ENCODE measurements at regions not wholly inside any gene's neighbourhood (a gene's known extent, or its start where the extent isn't known, plus 50 kb on each side); places are given as distances from the start of the nearest gene placed in this dataset.
A peak's percentile ranks its signal among the peaks of the same experiment; 100 is the strongest.
"Not testable (repeated sequence)": the region's sequence is repeated elsewhere in the genome, so short reads cannot be mapped to it uniquely, and the experiment has no call there.

DNA sequence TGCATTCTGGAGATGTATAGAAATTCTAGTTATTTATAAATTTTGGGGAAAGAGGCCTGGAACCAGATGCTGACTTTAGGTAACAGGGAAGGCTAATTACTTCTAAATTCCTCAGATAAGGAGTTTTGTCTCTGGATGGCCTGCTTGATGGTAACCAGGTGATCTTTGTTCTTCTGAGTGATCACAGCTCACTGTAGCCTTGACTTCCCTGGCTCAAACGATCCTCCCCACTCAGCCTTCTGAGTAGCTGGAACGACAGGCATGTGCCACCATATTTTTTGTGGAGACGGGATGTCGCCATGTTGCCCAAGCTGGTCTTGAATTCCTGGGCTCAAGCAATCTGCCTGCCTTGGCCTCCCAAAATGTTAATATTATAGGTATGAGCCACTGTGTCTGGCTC, 54.4 kb upstream of the MSH6 start:
- no peak for DNase-seq (ENCODE audit: low spot score)

DNA sequence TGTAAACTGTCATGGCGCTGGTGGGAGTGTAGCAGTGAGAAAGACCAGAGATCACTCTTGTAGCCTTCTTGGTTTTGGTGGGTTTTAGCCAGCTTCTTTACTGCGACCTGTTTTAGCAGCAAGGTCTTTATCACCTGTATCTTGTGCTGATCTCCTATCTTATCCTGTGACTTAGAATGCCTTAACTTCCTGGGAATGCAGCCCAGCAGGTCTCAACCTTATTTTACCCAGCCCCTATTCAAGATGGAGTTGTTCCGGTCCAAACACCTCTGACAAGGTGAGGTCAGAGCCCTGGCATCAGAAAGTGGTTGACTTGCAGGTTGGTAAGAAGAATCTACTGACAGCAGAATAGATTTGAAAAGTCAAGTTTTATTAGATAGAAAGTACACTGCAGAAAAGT, 55.0 kb upstream of the MSH6 start:
- no peak for DNase-seq (ENCODE audit: low spot score)

DNA sequence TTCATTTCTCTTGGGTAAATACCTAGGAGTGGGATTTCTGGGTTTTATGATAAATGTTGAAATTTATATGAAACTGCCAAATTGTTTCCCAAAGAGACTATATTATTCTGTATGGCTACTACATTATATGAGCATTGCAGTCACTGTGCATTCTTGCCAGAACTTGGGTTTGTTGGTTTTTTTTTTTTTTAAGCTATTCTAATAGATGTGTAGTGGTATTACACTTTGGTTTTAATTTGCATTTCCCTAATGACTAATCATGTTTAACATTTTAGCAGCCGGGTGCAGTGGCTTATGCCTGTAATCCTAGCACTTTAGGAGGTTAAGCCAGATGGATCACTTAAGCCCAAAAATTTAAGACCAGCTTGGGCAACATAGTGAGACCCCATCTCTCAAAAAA, 56.0 kb upstream of the MSH6 start:
- DNase-seq (ENCODE audit: low spot score): not testable (repeated sequence)

DNA sequence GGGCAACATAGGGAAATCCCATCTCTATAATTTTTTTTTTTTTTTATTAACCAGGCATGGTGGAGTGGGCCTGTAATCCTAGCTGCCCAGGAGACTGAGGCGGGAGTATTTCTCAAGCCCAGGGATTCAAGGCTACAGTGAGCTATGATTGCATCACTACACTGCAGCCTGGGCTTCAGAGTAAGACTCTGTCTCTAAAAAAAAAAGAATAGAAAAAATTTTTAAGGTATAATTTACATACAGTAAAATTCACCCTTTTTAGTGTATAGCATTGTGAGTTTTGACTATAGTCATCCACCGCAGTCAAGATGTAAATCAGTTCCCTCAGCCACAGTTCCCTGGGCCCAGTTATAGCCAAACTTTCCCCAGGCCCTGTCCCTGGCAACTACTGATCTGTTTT, 57.1 kb upstream of the MSH6 start:
- no peak for DNase-seq (ENCODE audit: low spot score)

DNA sequence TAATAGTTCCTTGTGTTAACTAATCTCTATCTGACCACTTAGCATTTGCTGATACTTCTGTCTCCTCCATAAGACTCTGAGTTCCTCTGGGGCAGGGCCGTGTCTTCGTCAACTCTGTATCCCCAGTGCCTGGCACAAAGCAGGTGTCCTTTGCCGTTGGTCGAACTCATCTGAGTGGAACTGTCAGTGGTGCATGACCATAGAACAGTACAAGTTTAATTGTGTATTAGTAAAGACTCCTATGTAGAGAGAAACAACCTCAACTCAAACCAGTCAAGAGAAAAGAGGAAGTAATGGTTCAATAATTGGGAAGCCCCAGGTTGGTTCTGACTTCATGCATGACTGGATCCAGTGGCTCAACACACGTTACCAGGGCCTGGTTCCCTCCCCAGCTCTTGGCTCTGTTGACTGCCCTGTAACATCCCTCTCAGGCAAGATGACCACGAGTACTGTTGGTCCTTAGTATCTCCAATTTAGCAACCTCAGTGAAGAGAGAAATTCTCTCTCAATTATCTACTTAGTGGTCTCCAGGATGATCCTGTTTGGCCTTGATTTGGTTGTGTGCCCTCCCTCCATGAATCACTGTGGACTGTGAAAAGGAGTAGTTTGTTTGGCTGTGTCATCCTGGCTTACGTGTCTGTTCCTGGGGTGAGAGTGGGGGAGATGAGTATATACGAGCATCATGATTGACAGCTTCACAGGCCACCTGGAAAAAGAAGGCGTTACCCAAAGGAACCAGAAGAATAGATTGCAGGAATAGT, 58.5 kb upstream of the MSH6 start:
- no peak for DNase-seq (ENCODE audit: low spot score)

- no peak for DNase-seq (ENCODE audit: low spot score)
Observed at GRCh38 chr2:47721296-47721695, 61.6 kb upstream of the MSH6 start.

DNA sequence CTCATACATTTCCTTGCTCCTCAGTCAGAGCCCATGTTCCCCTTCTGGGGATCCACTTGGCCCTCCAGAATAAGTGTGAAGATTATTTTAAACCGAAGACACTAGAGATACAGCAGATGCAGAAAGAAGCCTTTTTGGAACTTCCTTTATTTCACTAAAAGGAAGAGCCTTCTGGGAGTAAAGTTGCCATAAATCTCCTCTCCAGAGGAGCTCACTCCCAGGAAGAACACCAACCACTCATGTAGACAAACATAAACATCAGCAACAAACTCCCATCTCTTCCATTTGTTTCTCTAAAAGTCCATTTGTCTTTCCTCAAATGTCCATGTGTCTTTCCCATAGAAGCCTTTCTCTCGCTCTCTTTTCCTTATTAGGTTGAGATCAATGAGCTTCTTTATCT, 62.4 kb upstream of the MSH6 start:
- DNase-seq (ENCODE audit: low spot score): no peak

GRCh38 chr2:47720036-47720435, 62.9 kb upstream of the MSH6 start:
- DNase-seq (ENCODE audit: low spot score): no peak

GRCh38 chr2:47719099-47719498, 63.8 kb upstream of the MSH6 start:
- DNase-seq (ENCODE audit: low spot score): no peak

DNA sequence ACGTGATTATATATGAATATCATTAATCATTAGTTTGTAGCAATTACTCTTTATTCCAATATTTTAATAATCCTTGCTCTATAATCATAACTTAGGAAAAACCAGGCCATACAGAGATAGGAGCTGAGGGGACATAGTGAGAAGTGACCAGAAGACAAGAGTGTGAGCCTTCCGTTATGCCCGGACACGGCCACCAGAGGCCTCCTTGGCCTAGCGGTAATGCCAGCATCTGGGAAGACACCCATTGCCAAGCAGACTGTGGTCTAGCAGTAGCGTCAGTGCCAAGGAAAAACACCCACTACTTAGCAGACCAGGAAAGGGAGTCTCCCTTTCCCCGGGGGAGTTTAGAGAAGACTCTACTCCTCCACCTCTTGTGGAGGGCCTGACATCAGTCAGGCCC, 66.6 kb upstream of the MSH6 start:
- peak; percentile 23 for DNase-seq (ENCODE audit: low spot score)

DNA sequence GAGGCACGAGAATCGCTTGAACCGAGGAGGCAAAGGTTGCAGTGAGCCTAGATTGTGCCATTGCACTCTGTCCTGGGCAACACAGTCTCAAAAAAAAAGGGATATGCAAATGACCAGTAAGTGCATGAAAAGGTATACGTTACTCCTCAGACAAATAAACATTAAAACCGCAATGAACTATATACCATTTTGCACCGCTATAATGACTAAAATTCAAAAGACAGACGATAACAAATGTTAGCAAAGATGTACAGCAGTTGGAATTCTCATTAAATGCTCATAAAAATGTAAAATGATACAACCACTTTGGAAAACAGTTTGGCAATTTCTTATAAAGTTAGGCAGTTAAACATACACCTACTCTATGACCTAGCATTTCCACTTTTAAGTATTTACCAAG, 67.4 kb upstream of the MSH6 start:
- no peak for DNase-seq (ENCODE audit: low spot score)

GRCh38 chr2:47708801-47709499, 74.0 kb upstream of the MSH6 start:
- DNase-seq (ENCODE audit: low spot score): no peak

GRCh38 chr2:47704287-47704686, 78.7 kb upstream of the MSH6 start:
- no peak for DNase-seq (ENCODE audit: low spot score)

GRCh38 chr2:47699533-47700215, 83.3 kb upstream of the MSH6 start:
- DNase-seq (ENCODE audit: low spot score): no peak

- not testable (repeated sequence) for DNase-seq (ENCODE audit: low spot score)
Observed at GRCh38 chr2:47698436-47698972, 84.4 kb upstream of the MSH6 start.

GRCh38 chr2:47697681-47698435, 85.1 kb upstream of the MSH6 start:
- not testable (repeated sequence) for DNase-seq (ENCODE audit: low spot score)

- DNase-seq (ENCODE audit: low spot score): no peak
Observed at GRCh38 chr2:47697000-47697601, 85.8 kb upstream of the MSH6 start.

DNA sequence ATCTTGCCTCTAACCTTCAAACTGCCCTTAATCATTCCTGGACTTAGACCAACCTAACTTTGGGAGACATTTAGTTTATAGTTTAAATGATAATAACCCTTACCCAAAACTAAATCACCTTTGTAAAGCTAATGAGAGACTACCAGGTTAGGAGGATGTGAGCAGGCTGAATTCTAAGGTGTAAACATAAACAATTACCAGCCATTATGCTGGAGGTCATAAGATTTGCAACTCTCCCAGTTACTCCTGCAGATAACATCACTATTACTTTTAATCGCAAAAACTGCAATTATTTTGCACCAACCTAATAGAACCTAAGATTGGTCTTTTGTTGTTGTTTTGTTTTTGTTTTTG, 86.5 kb upstream of the MSH6 start:
- no peak for DNase-seq (ENCODE audit: low spot score)

- DNase-seq (ENCODE audit: low spot score): no peak
Observed at GRCh38 chr2:47695800-47696477, 87.0 kb upstream of the MSH6 start.

DNA sequence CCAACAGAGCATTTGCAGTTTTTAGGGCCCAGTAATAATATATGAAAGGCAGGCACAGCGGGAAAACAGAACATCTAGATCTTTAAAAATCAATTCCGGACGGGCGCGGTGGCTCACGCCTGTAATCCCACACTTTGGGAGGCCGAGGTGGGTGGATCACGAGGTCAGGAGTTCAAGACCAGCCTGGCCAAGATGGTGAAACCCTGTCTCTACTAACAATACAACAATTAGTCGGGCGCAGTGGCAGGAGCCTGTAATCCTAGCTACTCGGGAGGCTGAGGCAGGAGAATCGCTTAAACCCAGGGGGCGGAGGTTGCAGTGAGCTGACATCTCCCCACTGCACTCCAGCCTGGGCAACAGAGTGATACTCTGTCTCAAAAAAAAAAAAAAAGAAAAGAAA, 88.5 kb upstream of the MSH6 start:
- not testable (repeated sequence) for DNase-seq (ENCODE audit: low spot score)

GRCh38 chr2:47690706-47691325, 92.1 kb upstream of the MSH6 start:
- DNase-seq (ENCODE audit: low spot score): not testable (repeated sequence)
